Caki2 (cell line): ENCODE measurements at regions not wholly inside any gene's neighbourhood (a gene's known extent, or its start where the extent isn't known, plus 50 kb on each side); places are given as distances from the start of the nearest gene placed in this dataset.
"Not testable (repeated sequence)": the region's sequence is repeated elsewhere in the genome, so short reads cannot be mapped to it uniquely, and the experiment has no call there.

Experiments used
- DNase-seq: peaks from one replicate; pipeline ENCODE4 v3.0.0-alpha.2; 2015; ENCODE audit warnings: low read depth
- in situ Hi-C: cut with HindIII; loops from 2 replicates; pipeline ENCODE4 v1.10.0; 2016; ENCODE audit warnings: low sequenced_read_pairs, low pct_unique_long_range_greater_than_20kb, mixed read lengths

- in situ Hi-C loops = no loop called here
- no peak for DNase-seq
Measured at GRCh38 chr3:61464518-61465140, 96.7 kb upstream of the PTPRG start.

GRCh38 chr3:61466357-61466756, 95.0 kb upstream of the PTPRG start:
- no peak for DNase-seq
- in situ Hi-C loops = no loop called here

- no peak for DNase-seq
- in situ Hi-C loops = no loop called here
Measured at GRCh38 chr3:61483997-61484396, 77.4 kb upstream of the PTPRG start.

- no peak for DNase-seq
- in situ Hi-C loops = no loop called here
Measured at GRCh38 chr3:61493339-61493738, 68.0 kb upstream of the PTPRG start.

GRCh38 chr3:61494309-61494708, 67.1 kb upstream of the PTPRG start:
- DNase-seq, in situ Hi-C loops: not testable (repeated sequence)

- DNase-seq = no peak
- in situ Hi-C loops = no loop called here
Measured at GRCh38 chr3:61497463-61497862, 63.9 kb upstream of the PTPRG start.

- no peak for DNase-seq
- in situ Hi-C loops = no loop called here
Measured at GRCh38 chr3:61505197-61505596, 56.2 kb upstream of the PTPRG start.

GRCh38 chr3:61507946-61508345, 53.4 kb upstream of the PTPRG start:
- no peak for DNase-seq
- in situ Hi-C loops = no loop called here
